ENCODE measurements at regions not wholly inside any gene's neighbourhood (a gene's known extent, or its start where the extent isn't known, plus 50 kb on each side); places are given as distances from the start of the nearest gene placed in this dataset.

GRCh38 chr5:86974955-86975354 is 292.7 kb upstream of the RASA1 start:
- Histone ChIP-seq H4K20me1 (ENCODE audit: insufficient read depth, low read length) (no peaks in the 10 kb centered on the region), H3K56ac (ENCODE audit: extremely low read depth, insufficient read depth, low read length) (no peak overlapping the region), H4K8ac (ENCODE audit: low read depth in 2 of 2, low read length in 2 of 2) (no peak overlapping the region), H4K91ac (ENCODE audit: insufficient read depth, low read depth, low read length) (no peak overlapping the region), H3K36me3 (ENCODE audit: control insufficient read depth, insufficient read depth, low read length) (no peaks in the 10 kb centered on the region), H3K4ac (ENCODE audit: low read depth, low read length) (no peak overlapping the region), H2BK15ac (ENCODE audit: low read depth, low read length) (no peak overlapping the region), H3K4me1 (ENCODE audit: control insufficient read depth, insufficient read depth, low read length) (peaks cover 2% of the 10 kb centered on the region; the same call in 1 of the 2 replicates), H3K27ac (ENCODE audit: insufficient read depth, low read length) (no peak overlapping the region), H2AFZ (replicated peaks; ENCODE audit: low read length, poor library complexity) (no peak overlapping the region), H4K5ac (ENCODE audit: low read depth, low read length) (no peak overlapping the region), H3K9ac (ENCODE audit: low read depth, low read length) (no peak overlapping the region), H3K9me3 (ENCODE audit: control insufficient read depth, insufficient read depth, low read length) (no peaks in the 10 kb centered on the region), H3K23ac (ENCODE audit: low read depth, low read length) (no peak overlapping the region), H2AK9ac (replicated peaks; ENCODE audit: low read depth, low read length, poor library complexity) (no peak overlapping the region), H2BK20ac (ENCODE audit: low read depth, low read length) (no peak overlapping the region), H3K14ac (replicated peaks; ENCODE audit: low read depth, low read length) (no peak overlapping the region), H3K4me2 (ENCODE audit: low read depth, low read length) (no peak overlapping the region), H3K4me3 (ENCODE audit: insufficient read depth, low read depth, low read length) (no peak overlapping the region), H3K27me3 (ENCODE audit: control insufficient read depth, insufficient read depth, low read length) (no peaks in the 10 kb centered on the region), H3K79me1 (ENCODE audit: low read depth in 1 of 2, low read length in 2 of 2) (no peaks in the 10 kb centered on the region), H2BK5ac (ENCODE audit: low read depth, low read length, poor library complexity, severe bottlenecking) (no peak overlapping the region), H3K9me1 (ENCODE audit: insufficient read depth, low read length) (no peaks in the 10 kb centered on the region), H2AK5ac (ENCODE audit: low read depth, low read length) (no peak overlapping the region), H3K18ac (ENCODE audit: low read depth, low read length) (no peak overlapping the region), H2BK120ac (ENCODE audit: low read depth, low read length) (no peak overlapping the region)
- BruUV-seq (replicated peaks): no TSS peak
- TF ChIP-seq NFE2L2 (IDR thresholded peaks at IDR 0.05; ENCODE audit: low read depth, low read length) (no peak), MXI1 (IDR thresholded peaks at IDR 0.05; ENCODE audit: borderline replicate concordance, low read depth, low read length) (no peak), MAZ (IDR thresholded peaks at IDR 0.05; ENCODE audit: borderline replicate concordance, low read depth, low read length) (no peak), RAD21 (IDR thresholded peaks at IDR 0.05; ENCODE audit: low read length) (no peak)
- intact Hi-C loops (cut with micrococcal nuclease) (no loop called here), in situ Hi-C loops (cut with MboI; ENCODE audit: low sequenced_read_pairs) (no loop called here), dilution Hi-C loops (cut with HindIII; ENCODE audit: low sequenced_read_pairs, unreplicated experiment) (no loop called here)
- no peak for DNase-seq
- ChIA-PET POLR2A (ENCODE audit: unreplicated experiment) (no interaction called here), CTCF (interaction anchor here (0.6 to 1.6 kb wide), 4 partner anchors 11 to 425 kb away, joined by 3 to 5 read pairs (median 4); no protein-coding TSS in a partner anchor)
- ATAC-seq (ENCODE audit: low read depth): no peak
- no CpG with 5 or more reads among the region's 1 CpG for WGBS, 2 experiments (ENCODE audit: extremely low coverage in 2 of 2, insufficient read length in 1 of 2)
